GM12875 (cell line): ENCODE measurements at regions not wholly inside any gene's neighbourhood (a gene's known extent, or its start where the extent isn't known, plus 50 kb on each side); places are given as distances from the start of the nearest gene placed in this dataset.
"Not testable (repeated sequence)": the region's sequence is repeated elsewhere in the genome, so short reads cannot be mapped to it uniquely, and the experiment has no call there.

Experiments
- H3K4me3 ChIP-seq: one replicate; pipeline ENCODE4 v1.5.1; 2011; ENCODE audit warnings: low read depth, low read length, control low read depth
- TF ChIP-seq, protein P1 (sequence below): IDR thresholded peaks from 2 replicates; pipeline ENCODE4 v1.5.1; 2011; ENCODE audit warnings: low read depth, mild to moderate bottlenecking, control low read depth, inconsistent platforms, low read length, moderate library complexity, borderline replicate concordance; ENCODE audit not compliant: insufficient read depth

DNA sequence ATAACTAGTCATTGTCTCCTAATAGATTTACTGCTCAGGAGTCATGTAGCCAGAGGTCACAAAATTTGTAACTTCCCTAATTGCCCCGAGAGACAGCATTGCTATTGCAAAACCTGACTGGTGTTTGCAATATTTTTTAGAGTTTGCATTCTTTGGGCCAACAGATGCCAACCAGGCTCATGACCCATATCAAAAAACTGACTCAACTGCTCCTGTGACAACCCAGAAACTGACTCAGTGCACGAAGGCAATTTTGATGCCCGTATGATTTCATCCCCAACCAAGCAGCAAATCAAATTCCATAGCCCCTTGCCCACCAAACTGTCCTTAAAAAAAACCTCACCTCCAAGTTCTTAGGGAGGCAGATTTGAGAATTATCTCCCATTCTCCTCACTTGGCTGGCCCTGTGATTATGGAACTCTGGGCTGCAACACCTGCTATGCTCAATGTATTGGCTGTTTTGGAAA, 951.3 kb downstream of the TSN start:
- TF ChIP-seq, protein P1, sequence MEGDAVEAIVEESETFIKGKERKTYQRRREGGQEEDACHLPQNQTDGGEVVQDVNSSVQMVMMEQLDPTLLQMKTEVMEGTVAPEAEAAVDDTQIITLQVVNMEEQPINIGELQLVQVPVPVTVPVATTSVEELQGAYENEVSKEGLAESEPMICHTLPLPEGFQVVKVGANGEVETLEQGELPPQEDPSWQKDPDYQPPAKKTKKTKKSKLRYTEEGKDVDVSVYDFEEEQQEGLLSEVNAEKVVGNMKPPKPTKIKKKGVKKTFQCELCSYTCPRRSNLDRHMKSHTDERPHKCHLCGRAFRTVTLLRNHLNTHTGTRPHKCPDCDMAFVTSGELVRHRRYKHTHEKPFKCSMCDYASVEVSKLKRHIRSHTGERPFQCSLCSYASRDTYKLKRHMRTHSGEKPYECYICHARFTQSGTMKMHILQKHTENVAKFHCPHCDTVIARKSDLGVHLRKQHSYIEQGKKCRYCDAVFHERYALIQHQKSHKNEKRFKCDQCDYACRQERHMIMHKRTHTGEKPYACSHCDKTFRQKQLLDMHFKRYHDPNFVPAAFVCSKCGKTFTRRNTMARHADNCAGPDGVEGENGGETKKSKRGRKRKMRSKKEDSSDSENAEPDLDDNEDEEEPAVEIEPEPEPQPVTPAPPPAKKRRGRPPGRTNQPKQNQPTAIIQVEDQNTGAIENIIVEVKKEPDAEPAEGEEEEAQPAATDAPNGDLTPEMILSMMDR: no peak
- H3K4me3 ChIP-seq: no peak overlapping the region

GRCh38 chr2:122707224-122707824, 951.9 kb downstream of the TSN start:
- TF ChIP-seq, protein P1: no peak
- H3K4me3 ChIP-seq: no peak overlapping the region

DNA sequence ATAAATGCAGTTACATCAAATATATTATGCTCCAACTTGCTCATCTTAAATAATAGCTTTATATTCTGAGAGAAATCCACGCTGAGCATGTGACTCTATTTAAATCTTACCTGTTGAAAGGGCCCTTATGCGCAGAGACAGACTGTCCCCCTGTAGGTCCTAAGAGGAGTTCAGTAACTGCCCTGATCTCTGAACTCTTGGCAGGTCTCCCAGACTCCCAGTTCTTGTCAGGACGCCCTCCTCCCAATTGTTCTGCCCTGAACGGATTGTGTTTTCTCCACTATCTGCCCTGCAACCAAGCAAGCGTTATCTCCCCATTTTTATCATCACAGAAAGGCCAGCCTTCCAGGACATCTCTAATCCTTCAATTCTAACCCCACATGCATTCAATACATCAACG, 954.6 kb downstream of the TSN start:
- no peak overlapping the region for H3K4me3 ChIP-seq
- TF ChIP-seq, protein P1: no peak

DNA sequence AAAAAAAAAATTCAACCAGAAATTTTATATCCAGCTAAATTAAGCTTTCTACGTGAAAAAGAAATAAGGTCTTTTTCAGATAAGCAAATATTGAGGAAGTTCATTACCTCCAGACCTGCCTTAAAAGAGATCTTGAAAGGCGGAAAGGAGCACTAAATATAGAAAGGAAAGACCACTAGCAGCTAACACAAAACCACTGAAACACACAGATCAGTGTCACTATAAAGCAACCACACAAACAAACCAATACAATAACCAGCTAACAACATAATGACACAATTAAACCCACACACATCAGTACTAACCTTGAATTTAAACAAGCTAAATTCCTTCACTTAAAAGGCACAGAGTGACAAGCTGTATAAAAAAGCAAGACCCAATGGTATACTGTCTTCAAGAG, 958.3 kb downstream of the TSN start:
- TF ChIP-seq, protein P1: no peak
- no peak overlapping the region for H3K4me3 ChIP-seq

GRCh38 chr2:122720822-122721221, 965.4 kb downstream of the TSN start:
- H3K4me3 ChIP-seq: not testable (repeated sequence)

DNA sequence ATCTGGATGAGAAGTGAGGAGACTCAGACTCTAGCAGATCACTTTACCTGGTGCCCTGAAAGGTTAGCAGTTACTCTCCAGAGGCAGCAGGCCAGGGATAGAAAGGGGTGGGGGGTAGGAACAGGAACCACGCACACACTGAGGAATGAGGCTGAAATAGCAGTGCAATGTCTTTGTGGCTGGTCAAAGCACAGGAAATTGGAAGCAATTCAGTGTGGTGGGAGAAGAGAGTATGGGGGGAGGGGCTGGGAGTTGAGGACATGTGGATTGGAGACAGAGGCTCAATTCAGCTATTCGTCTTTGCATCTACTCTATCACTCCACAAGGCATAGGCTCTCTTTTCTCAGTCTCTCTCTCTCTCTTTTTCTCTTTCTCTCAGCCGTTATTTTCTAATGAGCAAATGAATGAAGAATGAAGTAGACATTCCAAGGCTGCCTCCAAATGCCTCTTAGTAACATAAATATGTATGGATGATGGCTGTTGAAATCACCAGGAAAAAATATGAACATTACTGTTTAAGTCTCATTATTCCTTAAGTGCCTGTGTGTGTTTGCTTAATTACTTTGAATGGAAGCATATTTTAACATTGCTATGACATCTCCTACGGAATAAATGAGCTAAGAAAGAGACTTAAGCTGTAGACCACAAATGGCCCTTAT, 979.4 kb downstream of the TSN start:
- no peak overlapping the region for H3K4me3 ChIP-seq
- TF ChIP-seq, protein P1: no peak

GRCh38 chr2:122736279-122736678, 980.8 kb downstream of the TSN start:
- H3K4me3 ChIP-seq: no peak overlapping the region
- TF ChIP-seq, protein P1: no peak
